Astrocyte (in vitro differentiated cells and primary cell): ENCODE measurements at regions not wholly inside any gene's neighbourhood (a gene's known extent, or its start where the extent isn't known, plus 50 kb on each side); places are given as distances from the start of the nearest gene placed in this dataset.

ENCODE experiments used
- CTCF ChIP-seq: IDR thresholded peaks from 2 replicates; pipeline ENCODE4 v1.5.1; 2011; ENCODE audit warnings: low read depth, mild to moderate bottlenecking, inconsistent platforms, low read length, moderate library complexity; ENCODE audit not compliant: insufficient read depth
- EZH2 ChIP-seq: IDR thresholded peaks from 2 replicates; pipeline ENCODE4 v1.6.1; 2012; ENCODE audit warnings: mild to moderate bottlenecking, low read length, inconsistent platforms; ENCODE audit not compliant: insufficient read depth

- TF ChIP-seq CTCF, result no peak
- TF ChIP-seq EZH2, result no peak
Measured at GRCh38 chr6:11349880-11350279, 117.4 kb upstream of the NEDD9 start.
